GM12878 (cell line): ENCODE measurements at regions not wholly inside any gene's neighbourhood (a gene's known extent, or its start where the extent isn't known, plus 50 kb on each side); places are given as distances from the start of the nearest gene placed in this dataset.

ENCODE experiments used
- ATAC-seq: fragments of 200-7000 bp; cut with Tn5 transposase; 3 replicates; pipeline ENCODE4 v1.9.1; 2020; ENCODE audit warnings: mild to moderate bottlenecking, moderate library complexity
- BruUV-seq: library from RNA; stranded (reverse); fragments of 400-500 nt; replicated peaks from 2 replicates; lab custom pipeline; 2021; lab: Mats Ljungman, UMichigan
- CTCF ChIA-PET: fragments of 300-600 bp; sonication (Branson Sonifier 250); formaldehyde crosslinking; extraction: SDS; loops from one replicate; lab custom pipeline; 2021; ENCODE audit warnings: inconsistent platforms; lab: Yijun Ruan, JAX
- POLR2A ChIA-PET: fragments of 350-600 bp; formaldehyde crosslinking; extraction: SDS; loops from one replicate; lab custom pipeline; 2021; ENCODE audit warnings: inconsistent platforms; lab: Charles Lee
- RAD21 ChIA-PET: fragments of 300-600 bp; sonication (Branson Sonifier 250); formaldehyde crosslinking; loops from one replicate; lab custom pipeline; 2023; ENCODE audit warnings: antibody characterized with exemption; ENCODE audit not compliant: unreplicated experiment; lab: Charles Lee
- SMC1A ChIA-PET: fragments of 300-600 bp; sonication (Branson Sonifier 250); formaldehyde crosslinking; loops from one replicate; lab custom pipeline; 2023; ENCODE audit not compliant: unreplicated experiment, uncharacterized antibody; lab: Charles Lee
- DNase-seq: peaks from one replicate; pipeline ENCODE4 v3.0.0-alpha.2; 2011; ENCODE audit warnings: low read depth, low spot score
- FAIRE-seq: peaks from 3 replicates; lab custom pipeline; 2011; peaks lifted over from hg19 to GRCh38; lab: Jason Lieb, UNC
- H2AFZ ChIP-seq: 2 replicates; pipeline ENCODE4 v1.6.0; 2011; ENCODE audit warnings: low read depth, low read length, control low read depth; ENCODE audit not compliant: control insufficient read depth
- H3K27ac ChIP-seq: 2 replicates; pipeline ENCODE4 v1.5.1; 2011; ENCODE audit warnings: control low read depth; ENCODE audit not compliant: control insufficient read depth, insufficient read depth
- H3K27me3 ChIP-seq, 2 experiments: replicated peaks in 1 of 2; 2 replicates each; pipeline versions ENCODE4 v1.6.0 to v1.6.1; 2011; ENCODE audit warnings: low read length in 1 of 2; ENCODE audit not compliant: control insufficient read depth in 2 of 2, insufficient read depth in 2 of 2
- H3K36me3 ChIP-seq, 2 experiments: 2 replicates each; pipeline ENCODE4 v1.5.1; 2011; ENCODE audit warnings: low read length in 1 of 2; ENCODE audit not compliant: control insufficient read depth in 2 of 2, insufficient read depth in 2 of 2
- H3K4me1 ChIP-seq: 2 replicates; pipeline ENCODE4 v1.6.1; 2011; ENCODE audit warnings: mild to moderate bottlenecking, low read length, moderate library complexity, mixed read lengths; ENCODE audit not compliant: control insufficient read depth, insufficient read depth
- H3K4me2 ChIP-seq: 2 replicates; pipeline ENCODE4 v1.6.0; 2011; ENCODE audit warnings: control low read depth; ENCODE audit not compliant: control insufficient read depth, insufficient read depth
- H3K4me3 ChIP-seq: fragments of 200-600 bp; sonication (generic); 2 replicates; pipeline ENCODE4 v1.5.1; 2016
- H3K79me2 ChIP-seq: 2 replicates; pipeline ENCODE4 v1.6.0; 2011; ENCODE audit warnings: low read length; ENCODE audit not compliant: control insufficient read depth, insufficient read depth
- H3K9ac ChIP-seq: 2 replicates; pipeline ENCODE4 v1.8.0; 2011; ENCODE audit warnings: low read length, control low read depth, mixed read lengths; ENCODE audit not compliant: control insufficient read depth, insufficient read depth
- H3K9me3 ChIP-seq: replicated peaks from 3 replicates; pipeline ENCODE4 v1.5.1; 2011; ENCODE audit warnings: mild to moderate bottlenecking, low read length; ENCODE audit not compliant: control insufficient read depth, insufficient read depth
- H4K20me1 ChIP-seq: 2 replicates; pipeline ENCODE4 v1.6.0; 2011; ENCODE audit not compliant: control insufficient read depth, insufficient read depth
- ASH2L ChIP-seq: fragments of 300-600, 200-600 bp; sonication (generic); IDR thresholded peaks from 2 replicates; pipeline ENCODE4 v1.6.1; 2017; ENCODE audit warnings: low read depth, mild to moderate bottlenecking, borderline replicate concordance
- CBX3 ChIP-seq: fragments of 200-600 bp; sonication (generic); IDR thresholded peaks from 2 replicates; pipeline ENCODE4 v1.6.1; 2016; ENCODE audit warnings: low read depth, borderline replicate concordance
- MAX ChIP-seq: IDR thresholded peaks from 2 replicates; pipeline ENCODE4 v1.6.1; 2012; ENCODE audit warnings: low read depth, low read length, improper control_type of control experiment
- RAD21 ChIP-seq: IDR thresholded peaks from 2 replicates; pipeline ENCODE4 v1.6.1; 2011; ENCODE audit warnings: mild to moderate bottlenecking, low read depth, low read length, moderate library complexity; ENCODE audit not compliant: insufficient read depth
- RELA ChIP-seq: fragments of 450-650 bp; IDR thresholded peaks from 2 replicates; pipeline ENCODE4 v1.8.0; 2014; ENCODE audit warnings: borderline replicate concordance; ENCODE audit not compliant: partially characterized antibody
- RFX5 ChIP-seq: IDR thresholded peaks from 2 replicates; pipeline ENCODE4 v1.6.1; 2011; ENCODE audit warnings: low read depth, low read length, improper control_type of control experiment
- WGBS: methylation state at CpG from one replicate; pipeline ENCODE4 v1.1.6; 2016; ENCODE audit warnings: low lambda C conversion rate; ENCODE audit not compliant: insufficient replicate concordance, insufficient coverage; ENCODE audit errors: missing lambda C conversion rate; 5-methylcytosine and 5-hydroxymethylcytosine counted together
- in situ Hi-C: fragments of 300-500 bp; cut with MboI; formaldehyde crosslinking; loops from 9 replicates; pipeline ENCODE4 v1.14.3; 2018; ENCODE audit warnings: mixed read lengths
- intact Hi-C: fragments of 100-400 bp; cut with micrococcal nuclease; formaldehyde crosslinking; loops from one replicate; pipeline ENCODE4 v1.14.2; 2022; ENCODE audit not compliant: unreplicated experiment
- TF ChIP-seq, protein P1 (sequence below): fragments of 450-650 bp; IDR thresholded peaks from 2 replicates; pipeline ENCODE4 v1.6.1; 2017; ENCODE audit warnings: mild to moderate bottlenecking
- TF ChIP-seq, protein P2 (sequence below): fragments of 450-650 bp; IDR thresholded peaks from 2 replicates; pipeline ENCODE4 v1.6.1; 2017; ENCODE audit warnings: low read depth, mild to moderate bottlenecking, moderate library complexity
- TF ChIP-seq, protein P3 (sequence below): fragments of 150-350 bp; IDR thresholded peaks from 2 replicates; pipeline ENCODE4 v1.6.1; 2014; ENCODE audit warnings: mild to moderate bottlenecking, low read depth, low read length

DNA sequence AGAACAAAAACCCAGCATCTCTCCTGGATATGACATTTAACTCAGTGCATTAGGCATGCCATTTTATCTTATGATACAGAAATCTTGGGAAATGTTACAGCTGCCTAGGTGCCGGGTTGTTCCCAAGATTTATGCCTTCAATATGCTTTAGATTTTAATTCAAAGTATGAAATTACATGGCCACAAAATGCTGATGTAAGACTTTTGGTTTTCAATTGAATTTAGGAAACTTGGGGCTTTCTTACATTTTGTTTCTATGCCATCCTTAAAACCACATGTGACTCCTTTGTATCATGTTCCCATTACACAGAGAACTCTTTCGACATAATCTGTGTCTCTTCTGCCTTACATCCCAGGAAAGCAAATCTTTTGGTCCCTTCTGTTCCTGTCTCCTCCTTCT, 83.9 kb downstream of the CCNA1 start:
- Histone ChIP-seq H3K27ac (no peak overlapping the region), H3K27me3 (no peaks in the 10 kb centered on the region), H3K9me3 (no peaks in the 10 kb centered on the region), H3K36me3 (no peaks in the 10 kb centered on the region), H4K20me1 (no peaks in the 10 kb centered on the region), H3K4me1 (no peaks in the 10 kb centered on the region), H3K4me3 (no peak overlapping the region), H2AFZ (no peak overlapping the region), H3K9ac (no peak overlapping the region), H3K79me2 (no peaks in the 10 kb centered on the region), H3K4me2 (no peak overlapping the region)
- in situ Hi-C loops: no loop called here
- ChIA-PET RAD21 (no interaction called here), CTCF (no interaction called here), SMC1A (interaction anchor here (1.5 kb wide), 1 partner anchor 17 kb away, joined by 3 read pairs; no protein-coding TSS in a partner anchor), POLR2A (no interaction called here)
- DNase-seq (no peak), ATAC-seq (no peak), FAIRE-seq (no peak)
- BruUV-seq: no TSS peak
- 5% methylated on average over 2 of the region's 2 CpGs for WGBS
- intact Hi-C loops: loop anchor here (2.0 kb wide), 1 partner anchor 39 kb away; no protein-coding TSS in a partner anchor
- TF ChIP-seq RAD21 (no peak), RFX5 (no peak), CBX3 (no peak), ASH2L (no peak), RELA (no peak), MAX (no peak)
- TF ChIP-seq, protein P1, sequence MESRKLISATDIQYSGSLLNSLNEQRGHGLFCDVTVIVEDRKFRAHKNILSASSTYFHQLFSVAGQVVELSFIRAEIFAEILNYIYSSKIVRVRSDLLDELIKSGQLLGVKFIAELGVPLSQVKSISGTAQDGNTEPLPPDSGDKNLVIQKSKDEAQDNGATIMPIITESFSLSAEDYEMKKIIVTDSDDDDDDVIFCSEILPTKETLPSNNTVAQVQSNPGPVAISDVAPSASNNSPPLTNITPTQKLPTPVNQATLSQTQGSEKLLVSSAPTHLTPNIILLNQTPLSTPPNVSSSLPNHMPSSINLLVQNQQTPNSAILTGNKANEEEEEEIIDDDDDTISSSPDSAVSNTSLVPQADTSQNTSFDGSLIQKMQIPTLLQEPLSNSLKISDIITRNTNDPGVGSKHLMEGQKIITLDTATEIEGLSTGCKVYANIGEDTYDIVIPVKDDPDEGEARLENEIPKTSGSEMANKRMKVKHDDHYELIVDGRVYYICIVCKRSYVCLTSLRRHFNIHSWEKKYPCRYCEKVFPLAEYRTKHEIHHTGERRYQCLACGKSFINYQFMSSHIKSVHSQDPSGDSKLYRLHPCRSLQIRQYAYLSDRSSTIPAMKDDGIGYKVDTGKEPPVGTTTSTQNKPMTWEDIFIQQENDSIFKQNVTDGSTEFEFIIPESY: no peak
- TF ChIP-seq, protein P2, sequence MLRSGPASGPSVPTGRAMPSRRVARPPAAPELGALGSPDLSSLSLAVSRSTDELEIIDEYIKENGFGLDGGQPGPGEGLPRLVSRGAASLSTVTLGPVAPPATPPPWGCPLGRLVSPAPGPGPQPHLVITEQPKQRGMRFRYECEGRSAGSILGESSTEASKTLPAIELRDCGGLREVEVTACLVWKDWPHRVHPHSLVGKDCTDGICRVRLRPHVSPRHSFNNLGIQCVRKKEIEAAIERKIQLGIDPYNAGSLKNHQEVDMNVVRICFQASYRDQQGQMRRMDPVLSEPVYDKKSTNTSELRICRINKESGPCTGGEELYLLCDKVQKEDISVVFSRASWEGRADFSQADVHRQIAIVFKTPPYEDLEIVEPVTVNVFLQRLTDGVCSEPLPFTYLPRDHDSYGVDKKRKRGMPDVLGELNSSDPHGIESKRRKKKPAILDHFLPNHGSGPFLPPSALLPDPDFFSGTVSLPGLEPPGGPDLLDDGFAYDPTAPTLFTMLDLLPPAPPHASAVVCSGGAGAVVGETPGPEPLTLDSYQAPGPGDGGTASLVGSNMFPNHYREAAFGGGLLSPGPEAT: no peak
- TF ChIP-seq, protein P3, sequence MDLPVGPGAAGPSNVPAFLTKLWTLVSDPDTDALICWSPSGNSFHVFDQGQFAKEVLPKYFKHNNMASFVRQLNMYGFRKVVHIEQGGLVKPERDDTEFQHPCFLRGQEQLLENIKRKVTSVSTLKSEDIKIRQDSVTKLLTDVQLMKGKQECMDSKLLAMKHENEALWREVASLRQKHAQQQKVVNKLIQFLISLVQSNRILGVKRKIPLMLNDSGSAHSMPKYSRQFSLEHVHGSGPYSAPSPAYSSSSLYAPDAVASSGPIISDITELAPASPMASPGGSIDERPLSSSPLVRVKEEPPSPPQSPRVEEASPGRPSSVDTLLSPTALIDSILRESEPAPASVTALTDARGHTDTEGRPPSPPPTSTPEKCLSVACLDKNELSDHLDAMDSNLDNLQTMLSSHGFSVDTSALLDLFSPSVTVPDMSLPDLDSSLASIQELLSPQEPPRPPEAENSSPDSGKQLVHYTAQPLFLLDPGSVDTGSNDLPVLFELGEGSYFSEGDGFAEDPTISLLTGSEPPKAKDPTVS: no peak
